Lower leg skin (tissue), 4 donors: ENCODE measurements at regions not wholly inside any gene's neighbourhood (a gene's known extent, or its start where the extent isn't known, plus 50 kb on each side); places are given as distances from the start of the nearest gene placed in this dataset.

Experiments used
- DNase-seq, 2 donors: peaks; one replicate each; pipeline ENCODE4 v3.0.0-alpha.2; 2019; ENCODE audit warnings: low spot score in 2 of 2
- H3K4me3 ChIP-seq: fragments of 200-600 bp; sonication (generic); 2 replicates; pipeline ENCODE4 v1.5.1; 2017; ENCODE audit warnings: mild to moderate bottlenecking, low read depth; ENCODE audit not compliant: poor library complexity, severe bottlenecking
- CTCF ChIP-seq, 3 donors: fragments of 450-650 bp; IDR thresholded peaks; one replicate each; pipeline ENCODE4 v1.5.1; 2016; ENCODE audit warnings: antibody characterized with exemption in 3 of 3, mild to moderate bottlenecking in 3 of 3, moderate library complexity in 2 of 3
- POLR2A ChIP-seq, 2 donors: fragments of 450-650 bp; IDR thresholded peaks; one replicate each; pipeline ENCODE4 v1.6.1; 2016 to 2017; ENCODE audit warnings: antibody characterized with exemption in 2 of 2, mild to moderate bottlenecking in 1 of 2, moderate library complexity in 1 of 2
- WGBS, 2 donors: methylation state at CpG; one replicate each; pipeline ENCODE4 v1.1.5; 2018; 5-methylcytosine and 5-hydroxymethylcytosine counted together
- intact Hi-C: fragments of 100-400 bp; cut with DNase I; formaldehyde crosslinking; loops from one replicate; pipeline ENCODE4 v1.15.0; 2023; ENCODE audit warnings: low total_unique reads

- WGBS, 2 donors: 78 to 81% methylated on average over 5 of the region's 5 CpGs
- H3K4me3 ChIP-seq: no peak overlapping the region
- intact Hi-C loops: no loop called here
- DNase-seq: no peak
- no peak for TF ChIP-seq POLR2A (IDR thresholded peaks at IDR 0.05)
- no peak for TF ChIP-seq CTCF (IDR thresholded peaks at IDR 0.05)
These were observed 262.2 kb upstream of the KLHL29 start for GRCh38 chr2:23122681-23123215.

- intact Hi-C loops: no loop called here
- DNase-seq: no peak
- no peak overlapping the region for H3K4me3 ChIP-seq
- TF ChIP-seq CTCF (IDR thresholded peaks at IDR 0.05) (no peak), POLR2A (IDR thresholded peaks at IDR 0.05) (no peak)
- WGBS, 2 donors: 82 to 85% methylated on average over 2 of the region's 2 CpGs
These were observed 261.3 kb upstream of the KLHL29 start for GRCh38 chr2:23123686-23124085.

GRCh38 chr2:23124214-23124750, 260.7 kb upstream of the KLHL29 start:
- 70 to 75% methylated on average over 7 of the region's 7 CpGs for WGBS, 2 donors
- no peak overlapping the region for H3K4me3 ChIP-seq
- intact Hi-C loops: no loop called here
- no peak for TF ChIP-seq POLR2A (IDR thresholded peaks at IDR 0.05)
- no peak for TF ChIP-seq CTCF (IDR thresholded peaks at IDR 0.05)
- DNase-seq: no peak

- intact Hi-C loops: no loop called here
- no peak for TF ChIP-seq CTCF (IDR thresholded peaks at IDR 0.05)
- TF ChIP-seq POLR2A (IDR thresholded peaks at IDR 0.05): no peak
- DNase-seq: no peak
- 66 to 74% methylated on average over 4 of the region's 4 CpGs for WGBS, 2 donors
- no peak overlapping the region for H3K4me3 ChIP-seq
These were observed 257.5 kb upstream of the KLHL29 start for GRCh38 chr2:23127465-23127864.

- 94 to 96% methylated on average over 7 of the region's 7 CpGs for WGBS, 2 donors
- no peak for DNase-seq
- no peak overlapping the region for H3K4me3 ChIP-seq
- intact Hi-C loops: no loop called here
- TF ChIP-seq CTCF (IDR thresholded peaks at IDR 0.05) (no peak), POLR2A (IDR thresholded peaks at IDR 0.05) (no peak)
These were observed 256.2 kb upstream of the KLHL29 start for GRCh38 chr2:23128684-23129292.
